GM23338 (cell line): ENCODE measurements at regions not wholly inside any gene's neighbourhood (a gene's known extent, or its start where the extent isn't known, plus 50 kb on each side); places are given as distances from the start of the nearest gene placed in this dataset.

ENCODE experiments used
- ATAC-seq: fragments of 200-7000 bp; cut with Tn5 transposase; 3 replicates; pipeline ENCODE4 v1.9.1; 2020
- DNase-seq: peaks from one replicate; pipeline ENCODE4 v3.0.0-alpha.2; 2015; ENCODE audit warnings: low spot score
- H2AFZ ChIP-seq: fragments of 200-600 bp; sonication (generic); 2 replicates; pipeline ENCODE4 v1.8.0; 2016; ENCODE audit warnings: antibody characterized with exemption, mild to moderate bottlenecking, moderate library complexity
- H3F3A ChIP-seq: fragments of 200-600 bp; sonication (generic); replicated peaks from 2 replicates; pipeline ENCODE4 v1.8.0; 2017; ENCODE audit warnings: antibody characterized with exemption, mixed run types, low read depth
- H3K27ac ChIP-seq: fragments of 200-600 bp; sonication (generic); 2 replicates; pipeline ENCODE4 v1.6.1; 2016; ENCODE audit warnings: low read depth
- H3K27me3 ChIP-seq: fragments of 200-600 bp; sonication (generic); 2 replicates; pipeline ENCODE4 v1.8.0; 2016; ENCODE audit warnings: mild to moderate bottlenecking, mixed run types, moderate library complexity; ENCODE audit not compliant: insufficient read depth
- H3K36me3 ChIP-seq: fragments of 200-600 bp; sonication (generic); 2 replicates; pipeline ENCODE4 v1.8.0; 2016; ENCODE audit warnings: mild to moderate bottlenecking; ENCODE audit not compliant: insufficient read depth
- H3K4me1 ChIP-seq: fragments of 200-600 bp; sonication (generic); 2 replicates; pipeline ENCODE4 v1.8.0; 2016; ENCODE audit warnings: mild to moderate bottlenecking, moderate library complexity; ENCODE audit not compliant: insufficient read depth
- H3K4me2 ChIP-seq: fragments of 200-600 bp; sonication (generic); 2 replicates; pipeline ENCODE4 v1.7.1; 2017; ENCODE audit warnings: mixed run types
- H3K4me3 ChIP-seq: fragments of 200-600 bp; sonication (generic); 2 replicates; pipeline ENCODE4 v1.6.1; 2016; ENCODE audit warnings: mixed run types
- H3K79me2 ChIP-seq: fragments of 200-600 bp; sonication (generic); replicated peaks from 2 replicates; pipeline ENCODE4 v1.8.0; 2017; ENCODE audit warnings: mild to moderate bottlenecking; ENCODE audit not compliant: insufficient read depth
- H3K9me2 ChIP-seq: fragments of 200-600 bp; sonication (generic); 2 replicates; pipeline ENCODE4 v1.8.0; 2017; ENCODE audit not compliant: insufficient read depth
- H4K20me1 ChIP-seq: fragments of 200-600 bp; sonication (generic); replicated peaks from 2 replicates; pipeline ENCODE4 v1.8.0; 2017; ENCODE audit warnings: mild to moderate bottlenecking; ENCODE audit not compliant: insufficient read depth
- H3K27ac Mint-ChIP-seq: 2 replicates; pipeline ENCODE4 v1.8.0; 2020; ENCODE audit warnings: inconsistent platforms, mild to moderate bottlenecking, moderate library complexity, mixed read lengths
- H3K27me3 Mint-ChIP-seq: 3 replicates; pipeline ENCODE4 v1.8.0; 2022; ENCODE audit warnings: low read depth, mild to moderate bottlenecking, moderate library complexity, mixed read lengths, inconsistent platforms; ENCODE audit not compliant: insufficient read depth, poor library complexity
- H3K36me3 Mint-ChIP-seq: 3 replicates; pipeline ENCODE4 v1.8.0; 2021; ENCODE audit warnings: low read depth, mild to moderate bottlenecking, inconsistent platforms, moderate library complexity, mixed read lengths
- H3K4me1 Mint-ChIP-seq: 3 replicates; pipeline ENCODE4 v1.8.0; 2020; ENCODE audit warnings: mild to moderate bottlenecking, inconsistent platforms, mixed read lengths
- H3K4me3 Mint-ChIP-seq: 3 replicates; pipeline ENCODE4 v1.8.0; 2021; ENCODE audit warnings: moderate library complexity, mild to moderate bottlenecking, inconsistent platforms, mixed read lengths
- H3K9me3 Mint-ChIP-seq: 3 replicates; pipeline ENCODE4 v1.8.0; 2020; ENCODE audit warnings: moderate library complexity, mild to moderate bottlenecking, inconsistent platforms, mixed read lengths
- CREB1 ChIP-seq: fragments of 250-450 bp; sonication (Bioruptor Pico); IDR thresholded peaks from 2 replicates; pipeline ENCODE4 v1.5.0; 2020; ENCODE audit warnings: low read depth, mild to moderate bottlenecking, moderate library complexity
- EZH2 ChIP-seq: fragments of 200-600 bp; sonication (generic); IDR thresholded peaks from one replicate; pipeline ENCODE4 v1.8.0; 2017; ENCODE audit warnings: antibody characterized with exemption, mild to moderate bottlenecking, low read depth; ENCODE audit not compliant: unreplicated experiment
- JUNB ChIP-seq: IDR thresholded peaks from one replicate; pipeline ENCODE4 v1.6.1; 2016; ENCODE audit warnings: antibody characterized with exemption; ENCODE audit not compliant: unreplicated experiment
- NANOG ChIP-seq: IDR thresholded peaks from 2 replicates; pipeline ENCODE4 v1.6.1; 2016; ENCODE audit warnings: antibody characterized with exemption, borderline replicate concordance
- ZNF114 ChIP-seq: fragments of 250-450 bp; sonication (Bioruptor Pico); IDR thresholded peaks from 2 replicates; pipeline ENCODE4 v1.5.0; 2020; ENCODE audit warnings: mild to moderate bottlenecking, moderate library complexity
- ZNF331 ChIP-seq: fragments of 250-450 bp; sonication (Bioruptor Pico); IDR thresholded peaks from 2 replicates; pipeline ENCODE4 v1.5.0; 2020; ENCODE audit warnings: low read depth, mild to moderate bottlenecking, moderate library complexity
- TF ChIP-seq, protein P1 (sequence below), 2 experiments: fragments of 200-600 bp in 1 of 2; sonication (generic) in 1 of 2; conservative IDR thresholded peaks; 2 replicates each; pipeline versions ENCODE4 v1.5.1 to v1.6.1; 2016 to 2017; ENCODE audit warnings: antibody characterized with exemption in 2 of 2, low read depth in 2 of 2, mild to moderate bottlenecking in 2 of 2, moderate library complexity in 1 of 2
- TF ChIP-seq, protein P2 (sequence below): fragments of 250-450 bp; sonication (Bioruptor Pico); IDR thresholded peaks from 2 replicates; pipeline ENCODE4 v1.5.0; 2020; ENCODE audit warnings: mild to moderate bottlenecking, moderate library complexity

DNA sequence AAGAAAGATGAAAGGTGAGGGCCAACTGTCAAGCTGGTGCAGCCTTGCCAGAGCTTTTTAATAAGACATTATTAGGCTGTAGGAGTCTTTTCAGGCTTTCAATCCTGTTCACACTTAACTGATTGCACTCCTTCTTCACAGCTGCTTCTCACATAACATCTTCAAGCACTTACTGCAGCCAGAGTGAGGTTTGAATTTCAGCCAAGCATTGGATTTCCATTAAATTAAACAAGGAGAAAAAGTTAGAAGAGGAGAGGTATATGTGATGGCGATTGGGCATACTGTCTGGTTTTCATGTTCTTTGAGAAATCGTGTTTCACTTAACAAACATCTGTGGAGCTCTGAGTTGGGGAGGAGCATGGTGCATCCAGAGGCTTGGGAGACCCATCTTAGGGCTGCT, 392.8 kb upstream of the LRRC3B start (continued):
- TF ChIP-seq, protein P1, sequence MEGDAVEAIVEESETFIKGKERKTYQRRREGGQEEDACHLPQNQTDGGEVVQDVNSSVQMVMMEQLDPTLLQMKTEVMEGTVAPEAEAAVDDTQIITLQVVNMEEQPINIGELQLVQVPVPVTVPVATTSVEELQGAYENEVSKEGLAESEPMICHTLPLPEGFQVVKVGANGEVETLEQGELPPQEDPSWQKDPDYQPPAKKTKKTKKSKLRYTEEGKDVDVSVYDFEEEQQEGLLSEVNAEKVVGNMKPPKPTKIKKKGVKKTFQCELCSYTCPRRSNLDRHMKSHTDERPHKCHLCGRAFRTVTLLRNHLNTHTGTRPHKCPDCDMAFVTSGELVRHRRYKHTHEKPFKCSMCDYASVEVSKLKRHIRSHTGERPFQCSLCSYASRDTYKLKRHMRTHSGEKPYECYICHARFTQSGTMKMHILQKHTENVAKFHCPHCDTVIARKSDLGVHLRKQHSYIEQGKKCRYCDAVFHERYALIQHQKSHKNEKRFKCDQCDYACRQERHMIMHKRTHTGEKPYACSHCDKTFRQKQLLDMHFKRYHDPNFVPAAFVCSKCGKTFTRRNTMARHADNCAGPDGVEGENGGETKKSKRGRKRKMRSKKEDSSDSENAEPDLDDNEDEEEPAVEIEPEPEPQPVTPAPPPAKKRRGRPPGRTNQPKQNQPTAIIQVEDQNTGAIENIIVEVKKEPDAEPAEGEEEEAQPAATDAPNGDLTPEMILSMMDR (conservative IDR thresholded peaks at IDR 0.05; ENCODE audit: low read depth in 2 of 2), result no peak
- no peak for TF ChIP-seq JUNB
- TF ChIP-seq CREB1 (CRISPR knock-in tag), result no peak
- no peak for TF ChIP-seq ZNF114 (CRISPR knock-in tag)
- no peak for TF ChIP-seq EZH2
- TF ChIP-seq, protein P2, sequence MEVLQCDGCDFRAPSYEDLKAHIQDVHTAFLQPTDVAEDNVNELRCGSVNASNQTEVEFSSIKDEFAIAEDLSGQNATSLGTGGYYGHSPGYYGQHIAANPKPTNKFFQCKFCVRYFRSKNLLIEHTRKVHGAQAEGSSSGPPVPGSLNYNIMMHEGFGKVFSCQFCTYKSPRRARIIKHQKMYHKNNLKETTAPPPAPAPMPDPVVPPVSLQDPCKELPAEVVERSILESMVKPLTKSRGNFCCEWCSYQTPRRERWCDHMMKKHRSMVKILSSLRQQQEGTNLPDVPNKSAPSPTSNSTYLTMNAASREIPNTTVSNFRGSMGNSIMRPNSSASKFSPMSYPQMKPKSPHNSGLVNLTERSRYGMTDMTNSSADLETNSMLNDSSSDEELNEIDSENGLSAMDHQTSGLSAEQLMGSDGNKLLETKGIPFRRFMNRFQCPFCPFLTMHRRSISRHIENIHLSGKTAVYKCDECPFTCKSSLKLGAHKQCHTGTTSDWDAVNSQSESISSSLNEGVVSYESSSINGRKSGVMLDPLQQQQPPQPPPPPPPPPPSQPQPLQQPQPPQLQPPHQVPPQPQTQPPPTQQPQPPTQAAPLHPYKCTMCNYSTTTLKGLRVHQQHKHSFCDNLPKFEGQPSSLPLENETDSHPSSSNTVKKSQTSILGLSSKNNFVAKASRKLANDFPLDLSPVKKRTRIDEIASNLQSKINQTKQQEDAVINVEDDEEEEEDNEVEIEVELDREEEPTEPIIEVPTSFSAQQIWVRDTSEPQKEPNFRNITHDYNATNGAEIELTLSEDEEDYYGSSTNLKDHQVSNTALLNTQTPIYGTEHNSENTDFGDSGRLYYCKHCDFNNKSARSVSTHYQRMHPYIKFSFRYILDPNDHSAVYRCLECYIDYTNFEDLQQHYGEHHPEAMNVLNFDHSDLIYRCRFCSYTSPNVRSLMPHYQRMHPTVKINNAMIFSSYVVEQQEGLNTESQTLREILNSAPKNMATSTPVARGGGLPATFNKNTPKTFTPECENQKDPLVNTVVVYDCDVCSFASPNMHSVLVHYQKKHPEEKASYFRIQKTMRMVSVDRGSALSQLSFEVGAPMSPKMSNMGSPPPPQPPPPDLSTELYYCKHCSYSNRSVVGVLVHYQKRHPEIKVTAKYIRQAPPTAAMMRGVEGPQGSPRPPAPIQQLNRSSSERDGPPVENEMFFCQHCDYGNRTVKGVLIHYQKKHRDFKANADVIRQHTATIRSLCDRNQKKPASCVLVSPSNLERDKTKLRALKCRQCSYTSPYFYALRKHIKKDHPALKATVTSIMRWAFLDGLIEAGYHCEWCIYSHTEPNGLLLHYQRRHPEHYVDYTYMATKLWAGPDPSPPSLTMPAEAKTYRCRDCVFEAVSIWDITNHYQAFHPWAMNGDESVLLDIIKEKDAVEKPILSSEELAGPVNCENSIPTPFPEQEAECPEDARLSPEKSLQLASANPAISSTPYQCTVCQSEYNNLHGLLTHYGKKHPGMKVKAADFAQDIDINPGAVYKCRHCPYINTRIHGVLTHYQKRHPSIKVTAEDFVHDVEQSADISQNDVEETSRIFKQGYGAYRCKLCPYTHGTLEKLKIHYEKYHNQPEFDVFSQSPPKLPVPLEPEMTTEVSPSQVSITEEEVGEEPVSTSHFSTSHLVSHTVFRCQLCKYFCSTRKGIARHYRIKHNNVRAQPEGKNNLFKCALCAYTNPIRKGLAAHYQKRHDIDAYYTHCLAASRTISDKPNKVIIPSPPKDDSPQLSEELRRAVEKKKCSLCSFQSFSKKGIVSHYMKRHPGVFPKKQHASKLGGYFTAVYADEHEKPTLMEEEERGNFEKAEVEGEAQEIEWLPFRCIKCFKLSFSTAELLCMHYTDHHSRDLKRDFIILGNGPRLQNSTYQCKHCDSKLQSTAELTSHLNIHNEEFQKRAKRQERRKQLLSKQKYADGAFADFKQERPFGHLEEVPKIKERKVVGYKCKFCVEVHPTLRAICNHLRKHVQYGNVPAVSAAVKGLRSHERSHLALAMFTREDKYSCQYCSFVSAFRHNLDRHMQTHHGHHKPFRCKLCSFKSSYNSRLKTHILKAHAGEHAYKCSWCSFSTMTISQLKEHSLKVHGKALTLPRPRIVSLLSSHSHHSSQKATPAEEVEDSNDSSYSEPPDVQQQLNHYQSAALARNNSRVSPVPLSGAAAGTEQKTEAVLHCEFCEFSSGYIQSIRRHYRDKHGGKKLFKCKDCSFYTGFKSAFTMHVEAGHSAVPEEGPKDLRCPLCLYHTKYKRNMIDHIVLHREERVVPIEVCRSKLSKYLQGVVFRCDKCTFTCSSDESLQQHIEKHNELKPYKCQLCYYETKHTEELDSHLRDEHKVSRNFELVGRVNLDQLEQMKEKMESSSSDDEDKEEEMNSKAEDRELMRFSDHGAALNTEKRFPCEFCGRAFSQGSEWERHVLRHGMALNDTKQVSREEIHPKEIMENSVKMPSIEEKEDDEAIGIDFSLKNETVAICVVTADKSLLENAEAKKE, result no peak
- no peak for TF ChIP-seq ZNF331 (CRISPR knock-in tag)

DNA sequence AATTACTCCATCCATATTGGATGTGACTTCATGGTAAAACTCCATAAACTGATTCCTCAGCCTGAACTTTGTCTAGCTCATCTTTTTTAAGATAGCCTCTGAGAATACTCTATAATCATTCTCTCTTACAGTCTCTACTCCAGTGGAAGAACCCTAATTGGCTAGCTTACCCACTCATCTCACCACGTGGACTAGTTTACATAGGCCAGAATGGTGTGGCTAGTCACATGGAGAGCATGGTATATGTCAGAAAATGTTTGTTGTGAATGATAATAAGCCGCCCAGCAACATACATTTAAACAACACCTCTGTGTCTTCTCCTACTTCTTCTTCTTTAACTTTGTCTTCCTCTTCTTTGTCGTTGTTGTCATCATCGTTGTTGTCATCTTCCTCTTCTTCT, 389.2 kb upstream of the LRRC3B start:
- no peaks in the 10 kb centered on the region for H3K36me3 ChIP-seq
- H3K4me1 Mint-ChIP-seq, result no peaks in the 10 kb centered on the region
- no peak overlapping the region for H3K4me3 ChIP-seq
- H3K27me3 ChIP-seq, result no peaks in the 10 kb centered on the region
- no peaks in the 10 kb centered on the region for H3K27me3 Mint-ChIP-seq
- no peaks in the 10 kb centered on the region for H3F3A ChIP-seq
- no peaks in the 10 kb centered on the region for H3K4me1 ChIP-seq
- H3K79me2 ChIP-seq, result no peaks in the 10 kb centered on the region
- ATAC-seq, result no peak
- no peaks in the 10 kb centered on the region; the same call in 2 of the 3 replicates for H3K9me3 Mint-ChIP-seq
- H3K27ac Mint-ChIP-seq, result no peak overlapping the region
- H3K36me3 Mint-ChIP-seq, result no peaks in the 10 kb centered on the region
- H3K4me3 Mint-ChIP-seq, result no peak overlapping the region
- H3K27ac ChIP-seq, result no peak overlapping the region
- no peaks in the 10 kb centered on the region for H4K20me1 ChIP-seq
- no peak overlapping the region for H2AFZ ChIP-seq
- no peak overlapping the region for H3K4me2 ChIP-seq
- no peaks in the 10 kb centered on the region for H3K9me2 ChIP-seq
- DNase-seq, result no peak
- TF ChIP-seq ZNF114 (CRISPR knock-in tag) (no peak), NANOG (no peak), ZNF331 (CRISPR knock-in tag) (no peak), CREB1 (CRISPR knock-in tag) (no peak), JUNB (no peak)
- TF ChIP-seq, protein P2, result no peak
